Naive thymus-derived CD4-positive, alpha-beta T cell (primary cell): ENCODE measurements at regions not wholly inside any gene's neighbourhood (a gene's known extent, or its start where the extent isn't known, plus 50 kb on each side); places are given as distances from the start of the nearest gene placed in this dataset.

Source experiments
- ATAC-seq: fragments of 150-1000 bp; cut with Tn5 transposase; 2 replicates; pipeline ENCODE4 v1.10.0; 2021; ENCODE audit warnings: mild to moderate bottlenecking, moderate library complexity
- CTCF ChIA-PET: fragments of 350-600 bp; sonication (Branson Sonifier 250); formaldehyde crosslinking; loops from one replicate; lab custom pipeline; 2021; ENCODE audit warnings: antibody characterized with exemption; lab: Charles Lee
- POLR2A ChIA-PET: fragments of 350-600 bp; sonication (Branson Sonifier 250); formaldehyde crosslinking; loops from one replicate; lab custom pipeline; 2021; ENCODE audit warnings: antibody characterized with exemption, inconsistent platforms; lab: Charles Lee
- DNase-seq, 9 donors: peaks; one replicate each; pipeline versions ENCODE4 v3.0.0 to v3.0.0-alpha.2; 2020 to 2022; ENCODE audit warnings: mixed read lengths in 1 of 9
- H3K27ac ChIP-seq: one replicate; pipeline ENCODE4 v1.7.0; 2013; ENCODE audit warnings: mild to moderate bottlenecking, low read depth, low read length, moderate library complexity
- H3K27me3 ChIP-seq, 2 donors: one replicate each; pipeline ENCODE4 v1.7.0; 2013; ENCODE audit warnings: low read length in 2 of 2, mild to moderate bottlenecking in 2 of 2, moderate library complexity in 2 of 2; ENCODE audit not compliant: control insufficient read depth in 2 of 2, insufficient read depth in 2 of 2
- H3K36me3 ChIP-seq, 3 experiments: 1 replicate in 2 of 3; 2 replicates in 1 of 3; pipeline ENCODE4 v1.7.0; 2013; ENCODE audit warnings: low read length in 3 of 3, mild to moderate bottlenecking in 3 of 3, moderate library complexity in 1 of 3; ENCODE audit not compliant: insufficient read depth in 3 of 3, control insufficient read depth in 2 of 3
- H3K4me1 ChIP-seq, 2 donors: one replicate each; pipeline ENCODE4 v1.7.0; 2013; ENCODE audit warnings: low read length in 2 of 2, mild to moderate bottlenecking in 2 of 2, moderate library complexity in 1 of 2; ENCODE audit not compliant: control insufficient read depth in 2 of 2, insufficient read depth in 2 of 2
- H3K4me3 ChIP-seq: 2 replicates; pipeline ENCODE4 v1.7.0; 2013; ENCODE audit warnings: mild to moderate bottlenecking, low read length
- H3K9me3 ChIP-seq, 3 experiments: 1 replicate in 2 of 3; 2 replicates in 1 of 3; pipeline ENCODE4 v1.7.0; 2013; ENCODE audit warnings: low read length in 3 of 3; ENCODE audit not compliant: control insufficient read depth in 2 of 3
- H3K27ac Mint-ChIP-seq, 9 donors: one replicate each; pipeline ENCODE4 v1.8.0; 2020 to 2022; ENCODE audit warnings: mixed read lengths in 9 of 9, mild to moderate bottlenecking in 8 of 9, moderate library complexity in 5 of 9, inconsistent platforms in 2 of 9
- H3K27me3 Mint-ChIP-seq, 5 donors: one replicate each; pipeline ENCODE4 v1.8.0; 2021 to 2022; ENCODE audit warnings: mixed read lengths in 5 of 5, mild to moderate bottlenecking in 1 of 5
- H3K36me3 Mint-ChIP-seq, 5 donors: one replicate each; pipeline ENCODE4 v1.8.0; 2020 to 2022; ENCODE audit warnings: mixed read lengths in 5 of 5, mild to moderate bottlenecking in 3 of 5, inconsistent platforms in 1 of 5
- H3K4me1 Mint-ChIP-seq, 7 donors: one replicate each; pipeline ENCODE4 v1.8.0; 2020 to 2022; ENCODE audit warnings: mixed read lengths in 7 of 7, mild to moderate bottlenecking in 3 of 7, inconsistent platforms in 1 of 7
- H3K4me3 Mint-ChIP-seq, 10 donors: one replicate each; pipeline ENCODE4 v1.8.0; 2020 to 2022; ENCODE audit warnings: mild to moderate bottlenecking in 10 of 10, mixed read lengths in 10 of 10, moderate library complexity in 6 of 10, inconsistent platforms in 2 of 10
- H3K9me3 Mint-ChIP-seq, 11 donors: one replicate each; pipeline ENCODE4 v1.8.0; 2020 to 2022; ENCODE audit warnings: mixed read lengths in 11 of 11, mild to moderate bottlenecking in 4 of 11, inconsistent platforms in 1 of 11, moderate library complexity in 1 of 11
- intact Hi-C, 2 donors: fragments of 100-400 bp; cut with micrococcal nuclease; formaldehyde crosslinking; loops; one replicate each; pipeline ENCODE4 v1.15.1; 2023

DNA sequence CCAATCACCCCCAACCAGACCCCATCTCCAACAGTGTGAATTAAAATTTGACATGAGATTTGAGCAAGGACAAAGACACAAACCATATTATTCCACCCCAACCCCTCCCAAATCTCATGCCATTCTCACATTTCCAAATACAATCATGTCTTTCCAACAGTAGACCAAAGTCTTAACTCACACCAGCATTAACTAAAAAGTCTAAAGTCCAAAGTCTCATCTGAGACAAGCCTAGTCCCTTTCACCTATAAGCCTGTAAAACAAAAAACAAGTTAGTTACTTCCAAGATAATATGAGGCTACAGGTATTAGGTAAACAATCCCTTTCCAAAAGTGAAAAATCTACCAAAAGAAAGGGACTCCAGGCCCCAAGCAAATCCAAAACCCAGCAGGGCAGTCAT lies 140.6 kb upstream of the NR4A3 start:
- Histone ChIP-seq H3K4me1 (no peaks in the 10 kb centered on the region), H3K9me3 (peaks cover 0 to 4% (median 0%) of the 10 kb centered on the region in 3 experiments), H3K36me3 (no peaks in the 10 kb centered on the region), H3K4me3 (no peak overlapping the region), H3K27ac (no peak overlapping the region), H3K27me3 (no peaks in the 10 kb centered on the region)
- ChIA-PET POLR2A (no interaction called here), CTCF (no interaction called here)
- Mint-ChIP-seq H3K4me3 (no peak overlapping the region), H3K27ac (no peak overlapping the region), H3K4me1 (peaks cover 0 to 2% (median 0%) of the 10 kb centered on the region in 7 donors), H3K9me3 (peaks cover 1 to 27% (median 10%) of the 10 kb centered on the region in 11 donors), H3K36me3 (peaks cover 0 to 7% (median 3%) of the 10 kb centered on the region in 5 donors), H3K27me3 (peaks cover 0 to 20% (median 6%) of the 10 kb centered on the region in 5 donors)
- intact Hi-C loops, result no loop called here
- no peak for ATAC-seq
- DNase-seq, result no peak

DNA sequence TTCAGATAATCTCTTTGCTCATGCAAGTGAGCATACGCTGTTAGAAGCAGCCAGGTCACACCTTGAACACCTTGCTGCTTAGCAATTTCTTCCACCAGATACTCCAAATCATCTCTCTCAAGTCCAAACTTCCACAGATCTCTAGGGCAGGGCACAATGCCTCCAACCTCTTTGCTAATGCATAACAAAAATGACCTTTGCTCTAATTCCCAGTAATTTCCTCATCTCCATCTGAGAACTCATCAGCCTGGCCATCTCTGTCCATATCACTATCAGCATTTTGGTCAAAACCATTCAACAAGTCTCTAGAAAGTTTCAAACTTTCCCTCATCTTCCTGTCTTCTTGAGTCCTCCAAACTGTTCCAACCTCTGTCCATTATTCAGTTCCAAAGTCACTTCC lies 139.3 kb upstream of the NR4A3 start:
- DNase-seq, result no peak
- Mint-ChIP-seq H3K4me1 (peaks cover 0 to 2% (median 0%) of the 10 kb centered on the region in 7 donors), H3K27ac (no peak overlapping the region), H3K4me3 (no peak overlapping the region), H3K27me3 (peaks cover 0 to 20% (median 6%) of the 10 kb centered on the region in 5 donors), H3K36me3 (peaks cover 0 to 7% (median 3%) of the 10 kb centered on the region in 5 donors), H3K9me3 (peaks cover 1 to 22% (median 9%) of the 10 kb centered on the region in 11 donors)
- H3K27me3 ChIP-seq, result no peaks in the 10 kb centered on the region
- ChIA-PET CTCF (no interaction called here), POLR2A (no interaction called here)
- intact Hi-C loops, result no loop called here
- ATAC-seq, result no peak
- H3K27ac ChIP-seq, result no peak overlapping the region
- no peaks in the 10 kb centered on the region for H3K4me1 ChIP-seq
- H3K9me3 ChIP-seq, result peaks cover 0 to 4% (median 0%) of the 10 kb centered on the region in 3 experiments
- no peak overlapping the region for H3K4me3 ChIP-seq
- no peaks in the 10 kb centered on the region for H3K36me3 ChIP-seq

DNA sequence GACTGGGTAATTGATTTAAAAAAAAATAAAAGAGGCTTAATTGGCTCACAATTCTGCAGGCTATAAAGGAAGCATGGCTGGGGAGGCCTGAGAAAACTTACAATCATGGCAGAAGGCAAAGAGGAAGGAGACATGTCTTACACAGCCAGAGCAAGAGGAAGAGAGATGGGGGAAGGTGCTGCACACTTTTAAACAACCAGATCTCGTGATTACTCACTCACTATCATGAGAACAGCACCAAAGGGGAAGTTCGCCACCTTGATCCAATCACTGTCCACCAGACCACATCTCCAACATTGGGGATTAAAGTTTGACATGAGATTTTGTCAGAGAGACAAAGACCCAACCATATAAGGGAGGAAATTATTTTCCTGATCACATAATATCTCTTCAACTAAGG lies 138.8 kb upstream of the NR4A3 start:
- no peak overlapping the region for H3K4me3 ChIP-seq
- intact Hi-C loops, result no loop called here
- H3K27me3 Mint-ChIP-seq, result peaks cover 0 to 20% (median 9%) of the 10 kb centered on the region in 5 donors
- ATAC-seq (peak; percentile 48), DNase-seq (no peak)
- ChIA-PET POLR2A (no interaction called here), CTCF (no interaction called here)
- no peak overlapping the region for H3K4me3 Mint-ChIP-seq
- peaks cover 0 to 2% (median 0%) of the 10 kb centered on the region in 7 donors for H3K4me1 Mint-ChIP-seq
- no peaks in the 10 kb centered on the region for H3K4me1 ChIP-seq
- no peak overlapping the region for H3K27ac Mint-ChIP-seq
- no peaks in the 10 kb centered on the region for H3K36me3 ChIP-seq
- no peaks in the 10 kb centered on the region for H3K27me3 ChIP-seq
- peaks cover 0 to 4% (median 0%) of the 10 kb centered on the region in 3 experiments for H3K9me3 ChIP-seq
- H3K27ac ChIP-seq, result no peak overlapping the region
- H3K9me3 Mint-ChIP-seq, result peaks cover 1 to 22% (median 9%) of the 10 kb centered on the region in 11 donors
- H3K36me3 Mint-ChIP-seq, result peaks cover 0 to 7% (median 3%) of the 10 kb centered on the region in 5 donors

DNA sequence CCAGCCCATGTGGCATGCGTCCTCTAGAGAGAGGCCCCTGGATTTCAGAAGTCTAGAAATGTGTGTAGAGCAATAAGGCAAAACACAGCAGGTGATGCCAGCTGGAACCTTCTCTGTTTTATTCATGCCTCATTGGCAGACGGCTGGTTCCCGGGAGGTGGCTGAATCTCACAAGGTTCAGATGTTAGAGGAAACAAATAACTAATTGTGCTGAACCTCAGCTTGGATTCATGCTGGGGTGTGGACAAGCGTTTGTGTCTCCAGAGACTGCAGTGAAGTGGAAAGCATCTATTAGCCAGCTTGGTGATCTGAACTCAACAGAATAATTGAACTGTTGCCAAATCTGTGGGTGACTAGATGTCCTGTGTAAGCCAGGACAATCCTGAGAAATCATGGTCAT lies 131.1 kb upstream of the NR4A3 start:
- intact Hi-C loops, result no loop called here
- POLR2A ChIA-PET, result no interaction called here
- no peaks in the 10 kb centered on the region for H3K36me3 Mint-ChIP-seq
- Histone ChIP-seq H3K27me3 (no peaks in the 10 kb centered on the region), H3K4me1 (no peaks in the 10 kb centered on the region), H3K9me3 (no peaks in the 10 kb centered on the region), H3K4me3 (no peak overlapping the region), H3K36me3 (no peaks in the 10 kb centered on the region), H3K27ac (no peak overlapping the region)
- H3K9me3 Mint-ChIP-seq, result peaks cover 0 to 2% (median 0%) of the 10 kb centered on the region in 11 donors
- no peaks in the 10 kb centered on the region for H3K4me1 Mint-ChIP-seq
- DNase-seq (no peak), ATAC-seq (no peak)
- H3K27ac Mint-ChIP-seq, result no peak overlapping the region
- no peak overlapping the region for H3K4me3 Mint-ChIP-seq
- CTCF ChIA-PET, result no interaction called here
- peaks cover 4 to 38% (median 12%) of the 10 kb centered on the region in 5 donors for H3K27me3 Mint-ChIP-seq

DNA sequence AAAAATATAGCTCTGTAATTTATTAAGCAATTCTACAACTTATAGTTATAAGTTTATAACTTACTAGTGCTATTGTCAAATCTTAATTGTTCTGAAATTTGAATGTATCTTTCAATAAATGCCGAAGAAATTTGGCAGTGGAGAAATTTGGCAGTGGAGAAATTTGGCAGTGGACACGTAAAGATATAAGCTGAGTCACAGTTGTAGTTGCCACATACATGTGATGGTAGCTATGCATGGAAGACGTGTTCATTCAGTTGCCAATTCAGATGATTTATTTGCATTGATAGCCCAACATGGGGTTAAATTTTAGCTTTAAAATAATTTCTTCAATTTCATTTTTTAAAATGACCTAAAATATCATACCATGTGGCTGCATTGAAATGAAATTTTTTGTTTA lies 127.8 kb upstream of the NR4A3 start:
- H3K4me1 ChIP-seq, result no peaks in the 10 kb centered on the region
- ChIA-PET CTCF (no interaction called here), POLR2A (no interaction called here)
- intact Hi-C loops, result no loop called here
- Mint-ChIP-seq H3K27me3 (peaks cover 0 to 33% (median 7%) of the 10 kb centered on the region in 5 donors), H3K9me3 (peaks cover 0 to 5% (median 0%) of the 10 kb centered on the region in 11 donors), H3K36me3 (no peaks in the 10 kb centered on the region), H3K27ac (no peak overlapping the region), H3K4me3 (no peak overlapping the region), H3K4me1 (no peaks in the 10 kb centered on the region)
- H3K27ac ChIP-seq, result no peak overlapping the region
- H3K27me3 ChIP-seq, result no peaks in the 10 kb centered on the region
- DNase-seq, result no peak
- H3K9me3 ChIP-seq, result no peaks in the 10 kb centered on the region
- no peaks in the 10 kb centered on the region for H3K36me3 ChIP-seq
- H3K4me3 ChIP-seq, result no peak overlapping the region
- no peak for ATAC-seq

DNA sequence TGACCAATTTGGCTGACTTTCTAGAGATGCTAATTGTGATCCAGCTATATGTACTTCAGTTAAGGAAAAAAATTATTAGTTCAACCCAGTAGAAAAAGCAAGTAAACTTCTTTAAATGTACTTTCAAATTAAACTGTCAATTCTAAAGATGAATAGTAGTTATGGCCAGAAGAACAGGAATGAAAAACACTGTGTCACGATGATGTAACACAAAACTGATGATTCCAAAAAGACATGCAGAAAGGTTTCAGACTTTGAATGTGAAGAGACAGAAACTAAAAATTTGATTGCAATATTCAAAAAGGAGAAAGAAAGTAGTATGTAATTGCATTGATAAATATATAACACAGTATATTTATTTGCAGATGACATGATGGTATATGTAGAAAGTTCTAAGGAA lies 127.3 kb upstream of the NR4A3 start:
- H3K4me1 Mint-ChIP-seq, result no peaks in the 10 kb centered on the region
- POLR2A ChIA-PET, result no interaction called here
- intact Hi-C loops, result no loop called here
- no peak overlapping the region for H3K27ac Mint-ChIP-seq
- no peak overlapping the region for H3K27ac ChIP-seq
- ATAC-seq (no peak), DNase-seq (no peak)
- H3K4me3 Mint-ChIP-seq, result no peak overlapping the region
- no peaks in the 10 kb centered on the region for H3K9me3 ChIP-seq
- no peaks in the 10 kb centered on the region for H3K27me3 ChIP-seq
- H3K4me1 ChIP-seq, result no peaks in the 10 kb centered on the region
- no peak overlapping the region for H3K4me3 ChIP-seq
- H3K36me3 Mint-ChIP-seq, result no peaks in the 10 kb centered on the region
- peaks cover 0 to 8% (median 0%) of the 10 kb centered on the region in 11 donors for H3K9me3 Mint-ChIP-seq
- CTCF ChIA-PET, result no interaction called here
- H3K27me3 Mint-ChIP-seq, result peaks cover 0 to 33% (median 6%) of the 10 kb centered on the region in 5 donors
- H3K36me3 ChIP-seq, result no peaks in the 10 kb centered on the region

DNA sequence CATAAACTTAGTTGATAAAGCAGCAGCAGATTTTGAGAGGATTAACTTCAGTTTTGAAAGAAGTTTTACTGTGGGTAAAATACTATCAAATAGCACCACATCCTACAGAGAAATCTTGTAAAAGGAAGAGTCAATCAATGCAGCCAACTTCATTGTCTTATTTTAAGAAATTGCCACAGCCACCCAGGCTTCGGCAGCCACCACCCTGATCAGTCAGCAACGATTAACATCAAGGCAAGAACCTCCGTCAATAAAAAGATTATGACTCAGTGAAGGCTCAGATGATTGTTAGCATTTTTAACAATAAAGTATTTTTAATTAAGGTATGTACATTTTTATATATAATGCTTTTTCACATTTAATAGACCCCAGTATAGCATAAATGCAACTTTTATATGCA lies 122.3 kb upstream of the NR4A3 start:
- H3K4me1 Mint-ChIP-seq, result no peaks in the 10 kb centered on the region
- Histone ChIP-seq H3K36me3 (no peaks in the 10 kb centered on the region), H3K27ac (no peak overlapping the region), H3K9me3 (no peaks in the 10 kb centered on the region), H3K4me1 (no peaks in the 10 kb centered on the region), H3K27me3 (no peaks in the 10 kb centered on the region), H3K4me3 (no peak overlapping the region)
- H3K4me3 Mint-ChIP-seq, result no peak overlapping the region
- intact Hi-C loops, result no loop called here
- H3K36me3 Mint-ChIP-seq, result no peaks in the 10 kb centered on the region
- POLR2A ChIA-PET, result no interaction called here
- H3K27ac Mint-ChIP-seq, result no peak overlapping the region
- peaks cover 0 to 8% (median 0%) of the 10 kb centered on the region in 11 donors for H3K9me3 Mint-ChIP-seq
- H3K27me3 Mint-ChIP-seq, result peaks cover 0 to 30% (median 8%) of the 10 kb centered on the region in 5 donors
- no peak for ATAC-seq
- DNase-seq, result no peak
- CTCF ChIA-PET, result no interaction called here
